Hepatocyte (in vitro differentiated cells): ENCODE measurements at regions not wholly inside any gene's neighbourhood (a gene's known extent, or its start where the extent isn't known, plus 50 kb on each side); places are given as distances from the start of the nearest gene placed in this dataset.

Experiments used
- EZH2 ChIP-seq: fragments of 200-600 bp; sonication (generic); IDR thresholded peaks from 2 replicates; pipeline ENCODE4 v1.6.1; 2016; ENCODE audit warnings: antibody characterized with exemption, mild to moderate bottlenecking, borderline replicate concordance
- EZH2phosphoT487 ChIP-seq: fragments of 200-600 bp; sonication (generic); IDR thresholded peaks from one replicate; pipeline ENCODE4 v1.6.1; 2018; ENCODE audit warnings: antibody characterized with exemption, mild to moderate bottlenecking, low read depth, moderate library complexity; ENCODE audit not compliant: unreplicated experiment, severe bottlenecking
- TF ChIP-seq, protein P1 (sequence below): fragments of 200-600 bp; sonication (generic); IDR thresholded peaks from 2 replicates; pipeline ENCODE4 v1.5.1; 2016; ENCODE audit warnings: antibody characterized with exemption, mild to moderate bottlenecking; ENCODE audit not compliant: poor library complexity

DNA sequence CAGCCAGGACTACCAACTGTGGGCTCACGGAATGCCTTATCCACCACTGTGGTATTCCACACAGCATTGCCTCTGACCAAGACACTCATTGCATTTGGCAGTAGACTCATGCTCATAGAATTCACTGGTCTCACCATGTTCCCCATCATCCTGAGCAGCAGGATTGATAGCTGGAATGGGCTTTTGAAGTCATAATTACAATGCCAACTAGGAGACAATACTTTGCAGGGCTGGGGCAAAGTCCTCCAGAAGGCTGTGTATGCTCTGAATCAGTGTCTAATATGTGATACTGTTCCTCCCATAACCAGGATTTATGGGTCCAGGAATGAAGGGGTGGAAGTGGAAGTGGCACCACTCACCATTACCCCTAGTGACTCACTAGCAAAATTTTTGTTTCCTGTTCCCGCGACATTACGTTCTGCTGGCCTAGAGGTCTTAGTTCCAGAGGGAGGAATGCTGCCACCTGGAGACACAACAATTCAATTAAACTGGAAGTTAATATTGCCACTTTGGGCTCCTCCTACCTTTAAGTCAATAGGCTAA is 58.6 kb upstream of the CCDC80 start:
- TF ChIP-seq, protein P1, sequence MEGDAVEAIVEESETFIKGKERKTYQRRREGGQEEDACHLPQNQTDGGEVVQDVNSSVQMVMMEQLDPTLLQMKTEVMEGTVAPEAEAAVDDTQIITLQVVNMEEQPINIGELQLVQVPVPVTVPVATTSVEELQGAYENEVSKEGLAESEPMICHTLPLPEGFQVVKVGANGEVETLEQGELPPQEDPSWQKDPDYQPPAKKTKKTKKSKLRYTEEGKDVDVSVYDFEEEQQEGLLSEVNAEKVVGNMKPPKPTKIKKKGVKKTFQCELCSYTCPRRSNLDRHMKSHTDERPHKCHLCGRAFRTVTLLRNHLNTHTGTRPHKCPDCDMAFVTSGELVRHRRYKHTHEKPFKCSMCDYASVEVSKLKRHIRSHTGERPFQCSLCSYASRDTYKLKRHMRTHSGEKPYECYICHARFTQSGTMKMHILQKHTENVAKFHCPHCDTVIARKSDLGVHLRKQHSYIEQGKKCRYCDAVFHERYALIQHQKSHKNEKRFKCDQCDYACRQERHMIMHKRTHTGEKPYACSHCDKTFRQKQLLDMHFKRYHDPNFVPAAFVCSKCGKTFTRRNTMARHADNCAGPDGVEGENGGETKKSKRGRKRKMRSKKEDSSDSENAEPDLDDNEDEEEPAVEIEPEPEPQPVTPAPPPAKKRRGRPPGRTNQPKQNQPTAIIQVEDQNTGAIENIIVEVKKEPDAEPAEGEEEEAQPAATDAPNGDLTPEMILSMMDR, result no peak
- TF ChIP-seq EZH2 (no peak), EZH2phosphoT487 (no peak)
